Astrocyte (in vitro differentiated cells and primary cell): ENCODE measurements at regions not wholly inside any gene's neighbourhood (a gene's known extent, or its start where the extent isn't known, plus 50 kb on each side); places are given as distances from the start of the nearest gene placed in this dataset.

Source experiments
- DNase-seq: peaks from one replicate; pipeline ENCODE4 v3.0.0-alpha.2; 2010; ENCODE audit warnings: low read depth
- FAIRE-seq: peaks from 2 replicates; lab custom pipeline; 2011; peaks lifted over from hg19 to GRCh38; lab: Jason Lieb, UNC
- H2AFZ ChIP-seq: 2 replicates; pipeline ENCODE4 v1.6.0; 2012; ENCODE audit warnings: low read depth, low read length, inconsistent platforms
- H3K27ac ChIP-seq: 2 replicates; pipeline ENCODE4 v1.5.1; 2011; ENCODE audit warnings: low read depth, low read length, inconsistent platforms
- H3K27me3 ChIP-seq: 2 replicates; pipeline ENCODE4 v1.6.0; 2011; ENCODE audit warnings: low read length, inconsistent platforms; ENCODE audit not compliant: insufficient read depth
- H3K36me3 ChIP-seq: 2 replicates; pipeline ENCODE4 v1.5.1; 2011; ENCODE audit warnings: low read length, inconsistent platforms; ENCODE audit not compliant: insufficient read depth
- H3K4me1 ChIP-seq: 2 replicates; pipeline ENCODE4 v1.5.1; 2011; ENCODE audit warnings: low read length, inconsistent platforms; ENCODE audit not compliant: insufficient read depth
- H3K4me2 ChIP-seq: 2 replicates; pipeline ENCODE4 v1.6.0; 2012; ENCODE audit warnings: low read length, inconsistent platforms
- H3K4me3 ChIP-seq: 2 replicates; pipeline ENCODE4 v1.5.1; 2011; ENCODE audit warnings: low read depth, mild to moderate bottlenecking, low read length, inconsistent platforms; ENCODE audit not compliant: insufficient read depth
- H3K79me2 ChIP-seq: 2 replicates; pipeline ENCODE4 v1.6.0; 2012; ENCODE audit warnings: mild to moderate bottlenecking, low read length, inconsistent platforms; ENCODE audit not compliant: insufficient read depth
- H3K9ac ChIP-seq: 2 replicates; pipeline ENCODE4 v1.6.0; 2012; ENCODE audit warnings: mild to moderate bottlenecking, low read length, inconsistent platforms
- H3K9me3 ChIP-seq: 2 replicates; pipeline ENCODE4 v1.5.1; 2012; ENCODE audit warnings: low read depth, mild to moderate bottlenecking, low read length, inconsistent platforms; ENCODE audit not compliant: insufficient read depth
- H4K20me1 ChIP-seq: 2 replicates; pipeline ENCODE4 v1.6.0; 2012; ENCODE audit warnings: low read length, inconsistent platforms; ENCODE audit not compliant: insufficient read depth
- H3K27ac Mint-ChIP-seq: one replicate; pipeline ENCODE4 v1.8.0; 2021; ENCODE audit warnings: mild to moderate bottlenecking, mixed read lengths; ENCODE audit not compliant: unreplicated experiment
- H3K27me3 Mint-ChIP-seq: one replicate; pipeline ENCODE4 v1.8.0; 2021; ENCODE audit warnings: low read depth, mixed read lengths; ENCODE audit not compliant: unreplicated experiment
- H3K36me3 Mint-ChIP-seq: one replicate; pipeline ENCODE4 v1.8.0; 2021; ENCODE audit warnings: low read depth, mixed read lengths; ENCODE audit not compliant: unreplicated experiment
- H3K4me1 Mint-ChIP-seq: one replicate; pipeline ENCODE4 v1.8.0; 2021; ENCODE audit warnings: low read depth, mixed read lengths; ENCODE audit not compliant: unreplicated experiment
- H3K4me3 Mint-ChIP-seq: one replicate; pipeline ENCODE4 v1.8.0; 2021; ENCODE audit warnings: mild to moderate bottlenecking, moderate library complexity, mixed read lengths; ENCODE audit not compliant: unreplicated experiment
- H3K9me3 Mint-ChIP-seq: one replicate; pipeline ENCODE4 v1.8.0; 2021; ENCODE audit warnings: mild to moderate bottlenecking, mixed read lengths; ENCODE audit not compliant: unreplicated experiment
- EZH2 ChIP-seq: IDR thresholded peaks from 2 replicates; pipeline ENCODE4 v1.6.1; 2012; ENCODE audit warnings: mild to moderate bottlenecking, low read length, inconsistent platforms; ENCODE audit not compliant: insufficient read depth
- TF ChIP-seq, protein P1 (sequence below): IDR thresholded peaks from 2 replicates; pipeline ENCODE4 v1.5.1; 2011; ENCODE audit warnings: low read depth, mild to moderate bottlenecking, inconsistent platforms, low read length, moderate library complexity; ENCODE audit not compliant: insufficient read depth

DNA sequence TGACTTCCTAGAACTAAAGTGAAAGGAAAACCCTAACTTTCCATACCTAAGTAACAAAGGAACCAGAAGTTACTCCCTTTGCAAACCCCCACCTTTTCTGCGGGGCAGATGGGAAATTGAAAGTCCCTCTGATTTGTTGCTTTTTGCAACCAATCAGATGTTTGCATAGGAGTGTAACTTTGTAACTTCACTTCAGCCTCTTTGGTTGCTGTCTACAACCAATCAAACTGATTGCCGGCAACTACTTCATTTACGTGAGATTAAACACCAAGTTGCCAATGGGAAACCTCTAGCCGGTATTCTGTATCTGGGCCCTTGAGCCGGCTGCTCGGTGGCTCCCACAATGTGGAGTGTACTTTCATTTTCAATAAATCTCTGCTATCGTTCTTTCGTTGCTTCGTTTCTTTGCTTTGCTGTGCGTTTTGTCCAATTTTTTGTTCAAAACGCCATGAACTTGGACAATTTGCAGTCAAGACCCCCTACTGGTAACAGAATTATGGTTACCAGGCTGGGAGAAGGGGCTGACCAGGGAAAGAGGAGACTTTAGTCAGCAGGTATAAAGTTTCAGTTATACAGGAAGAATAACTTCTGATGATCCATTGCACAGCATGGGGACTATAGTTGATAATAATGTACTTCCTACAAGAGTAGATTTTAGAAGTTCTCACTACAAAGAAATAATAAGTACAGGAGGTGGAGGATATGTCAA, 69.2 kb upstream of the RGS2 start:
- H3K9me3 Mint-ChIP-seq: no peaks in the 10 kb centered on the region
- no peaks in the 10 kb centered on the region for H3K27me3 Mint-ChIP-seq
- Histone ChIP-seq H3K79me2 (no peaks in the 10 kb centered on the region), H3K36me3 (no peaks in the 10 kb centered on the region), H3K27ac (no peak overlapping the region), H3K9ac (no peak overlapping the region), H3K4me2 (no peak overlapping the region), H3K4me1 (no peaks in the 10 kb centered on the region), H3K27me3 (no peaks in the 10 kb centered on the region), H2AFZ (no peak overlapping the region), H3K4me3 (no peak overlapping the region), H4K20me1 (no peaks in the 10 kb centered on the region), H3K9me3 (no peaks in the 10 kb centered on the region)
- peaks cover 2% of the 10 kb centered on the region for H3K36me3 Mint-ChIP-seq
- no peak overlapping the region for H3K27ac Mint-ChIP-seq
- no peaks in the 10 kb centered on the region for H3K4me1 Mint-ChIP-seq
- FAIRE-seq (no peak), DNase-seq (no peak)
- no peak for TF ChIP-seq EZH2
- TF ChIP-seq, protein P1, sequence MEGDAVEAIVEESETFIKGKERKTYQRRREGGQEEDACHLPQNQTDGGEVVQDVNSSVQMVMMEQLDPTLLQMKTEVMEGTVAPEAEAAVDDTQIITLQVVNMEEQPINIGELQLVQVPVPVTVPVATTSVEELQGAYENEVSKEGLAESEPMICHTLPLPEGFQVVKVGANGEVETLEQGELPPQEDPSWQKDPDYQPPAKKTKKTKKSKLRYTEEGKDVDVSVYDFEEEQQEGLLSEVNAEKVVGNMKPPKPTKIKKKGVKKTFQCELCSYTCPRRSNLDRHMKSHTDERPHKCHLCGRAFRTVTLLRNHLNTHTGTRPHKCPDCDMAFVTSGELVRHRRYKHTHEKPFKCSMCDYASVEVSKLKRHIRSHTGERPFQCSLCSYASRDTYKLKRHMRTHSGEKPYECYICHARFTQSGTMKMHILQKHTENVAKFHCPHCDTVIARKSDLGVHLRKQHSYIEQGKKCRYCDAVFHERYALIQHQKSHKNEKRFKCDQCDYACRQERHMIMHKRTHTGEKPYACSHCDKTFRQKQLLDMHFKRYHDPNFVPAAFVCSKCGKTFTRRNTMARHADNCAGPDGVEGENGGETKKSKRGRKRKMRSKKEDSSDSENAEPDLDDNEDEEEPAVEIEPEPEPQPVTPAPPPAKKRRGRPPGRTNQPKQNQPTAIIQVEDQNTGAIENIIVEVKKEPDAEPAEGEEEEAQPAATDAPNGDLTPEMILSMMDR: no peak
- no peak overlapping the region for H3K4me3 Mint-ChIP-seq

DNA sequence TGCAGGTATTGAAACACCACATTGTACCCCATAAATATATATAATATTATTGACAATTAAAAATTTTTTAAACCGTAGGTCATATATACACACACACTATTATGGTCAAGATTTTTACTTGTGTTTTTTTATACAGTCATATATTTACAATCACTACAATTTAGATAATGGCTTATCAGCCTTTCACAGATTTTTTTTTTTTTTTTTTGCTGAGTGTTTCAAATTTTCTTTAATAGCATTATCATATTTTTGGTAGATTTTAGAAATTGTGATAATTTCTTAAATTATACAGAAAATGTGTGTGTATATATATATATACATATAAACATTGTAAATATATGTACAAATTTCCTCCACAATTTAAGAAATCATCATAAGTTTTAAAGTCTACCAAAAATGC, 68.6 kb upstream of the RGS2 start:
- DNase-seq: no peak
- peaks cover 2% of the 10 kb centered on the region for H3K36me3 Mint-ChIP-seq
- no peaks in the 10 kb centered on the region for H3K9me3 Mint-ChIP-seq
- no peaks in the 10 kb centered on the region for H3K4me1 Mint-ChIP-seq
- Histone ChIP-seq H3K36me3 (no peaks in the 10 kb centered on the region), H3K79me2 (no peaks in the 10 kb centered on the region), H3K4me3 (no peak overlapping the region), H3K4me1 (no peaks in the 10 kb centered on the region), H4K20me1 (no peaks in the 10 kb centered on the region), H2AFZ (no peak overlapping the region), H3K9ac (no peak overlapping the region), H3K9me3 (no peaks in the 10 kb centered on the region), H3K4me2 (no peak overlapping the region), H3K27ac (no peak overlapping the region), H3K27me3 (no peaks in the 10 kb centered on the region)
- H3K4me3 Mint-ChIP-seq: no peak overlapping the region
- TF ChIP-seq, protein P1: no peak
- no peak for TF ChIP-seq EZH2
- no peak overlapping the region for H3K27ac Mint-ChIP-seq
- FAIRE-seq: no peak
- H3K27me3 Mint-ChIP-seq: no peaks in the 10 kb centered on the region

DNA sequence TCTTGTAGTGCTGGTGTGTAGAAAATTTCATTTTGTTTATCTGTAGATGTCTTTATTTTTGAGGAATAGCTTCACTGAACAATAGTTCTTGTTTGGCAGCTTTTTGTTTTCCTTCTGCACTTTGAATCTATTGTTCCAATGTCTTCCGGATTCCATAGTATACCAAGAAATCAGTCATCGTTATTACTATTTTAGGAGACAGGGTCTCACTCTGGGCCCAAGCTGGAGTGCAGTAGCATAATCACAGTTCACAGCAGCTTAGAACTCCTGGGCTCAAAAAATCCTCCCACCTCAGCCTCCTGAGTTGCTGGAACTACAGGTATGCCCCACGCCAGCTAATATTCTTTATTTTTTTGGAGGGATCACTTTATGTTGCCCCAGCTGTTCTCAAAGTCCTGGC, 67.7 kb upstream of the RGS2 start:
- no peaks in the 10 kb centered on the region for H3K36me3 ChIP-seq
- no peaks in the 10 kb centered on the region for H3K9me3 Mint-ChIP-seq
- no peaks in the 10 kb centered on the region for H3K27me3 Mint-ChIP-seq
- H3K27ac Mint-ChIP-seq: no peak overlapping the region
- no peak overlapping the region for H3K27ac ChIP-seq
- H3K4me3 Mint-ChIP-seq: no peak overlapping the region
- no peaks in the 10 kb centered on the region for H4K20me1 ChIP-seq
- no peaks in the 10 kb centered on the region for H3K79me2 ChIP-seq
- H3K4me2 ChIP-seq: no peak overlapping the region
- no peak for DNase-seq
- no peak overlapping the region for H3K9ac ChIP-seq
- H3K27me3 ChIP-seq: no peaks in the 10 kb centered on the region
- TF ChIP-seq EZH2: no peak
- TF ChIP-seq, protein P1: no peak
- H2AFZ ChIP-seq: no peak overlapping the region
- H3K4me1 ChIP-seq: no peaks in the 10 kb centered on the region
- no peak for FAIRE-seq
- no peaks in the 10 kb centered on the region for H3K4me1 Mint-ChIP-seq
- peaks cover 2% of the 10 kb centered on the region for H3K36me3 Mint-ChIP-seq
- H3K9me3 ChIP-seq: no peaks in the 10 kb centered on the region
- no peak overlapping the region for H3K4me3 ChIP-seq
